DMS79 (cell line): ENCODE measurements at regions not wholly inside any gene's neighbourhood (a gene's known extent, or its start where the extent isn't known, plus 50 kb on each side); places are given as distances from the start of the nearest gene placed in this dataset.
"Not testable (repeated sequence)": the region's sequence is repeated elsewhere in the genome, so short reads cannot be mapped to it uniquely, and the experiment has no call there.

Experiments
- DNase-seq: peaks from one replicate; lab custom pipeline; 2025; lab: John Stamatoyannopoulos, UW

DNA sequence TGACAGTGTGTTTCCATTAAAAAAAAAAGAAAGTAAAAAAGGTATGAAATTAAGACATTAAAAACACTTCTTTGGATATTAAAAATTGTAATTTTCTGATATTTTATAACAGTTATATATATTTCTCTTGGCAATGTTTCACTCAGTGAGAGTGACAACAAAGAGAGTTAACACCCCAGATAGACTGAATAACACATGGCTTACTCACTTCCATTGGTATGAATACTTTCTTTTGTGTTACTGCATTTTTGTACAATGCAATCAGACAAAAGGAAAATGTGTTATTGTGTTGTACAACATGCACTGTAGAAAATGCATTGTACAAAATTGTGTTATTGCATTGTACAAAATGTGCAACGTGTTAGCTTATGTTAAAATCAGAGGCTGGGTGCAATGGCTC lies 676.6 kb upstream of the AMELY start:
- DNase-seq, result not testable (repeated sequence)

DNA sequence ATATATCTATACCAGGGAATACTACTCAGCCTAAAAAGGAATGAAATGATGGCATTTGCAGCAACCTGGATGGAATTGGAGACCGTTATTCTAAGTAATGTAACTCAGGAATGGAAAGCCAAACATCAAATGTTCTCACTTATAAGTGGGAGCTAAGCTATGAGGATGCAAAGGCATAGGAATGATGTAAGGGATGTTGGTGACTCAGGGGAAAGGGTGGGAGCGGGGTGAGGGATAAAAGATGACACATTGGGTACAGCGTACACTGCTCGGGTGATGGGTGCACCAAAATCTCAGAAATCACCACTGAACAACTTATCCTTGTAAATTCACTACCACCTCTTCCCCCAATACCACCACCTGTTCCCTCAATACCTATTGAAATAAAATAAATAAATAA lies 651.0 kb upstream of the AMELY start:
- DNase-seq, result no peak

GRCh38 chrY:7557675-7558074 lies 646.1 kb upstream of the AMELY start:
- no peak for DNase-seq

- DNase-seq, result no peak
These were observed 643.5 kb upstream of the AMELY start for GRCh38 chrY:7555006-7555405.

DNA sequence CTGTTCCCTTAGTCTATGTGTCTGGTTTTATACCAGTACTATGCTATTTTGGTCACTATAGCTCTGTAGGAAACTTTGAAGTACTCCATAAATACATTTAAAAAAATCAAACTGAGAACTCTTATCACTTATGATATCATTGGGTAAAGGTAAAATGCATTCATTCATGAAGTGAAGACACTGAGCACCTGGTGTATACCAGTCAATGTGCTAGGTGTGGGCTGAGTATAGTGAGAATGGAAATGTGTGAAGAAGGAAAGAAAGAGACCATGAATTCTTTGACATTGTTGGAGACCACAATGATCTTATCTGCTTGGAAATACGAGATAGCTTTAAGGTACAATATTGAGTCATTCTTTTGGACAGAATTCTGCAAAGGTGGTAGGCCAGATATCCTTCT lies 633.5 kb upstream of the AMELY start:
- DNase-seq, result no peak

- no peak for DNase-seq
These were observed 632.7 kb upstream of the AMELY start for GRCh38 chrY:7544172-7544770.

DNA sequence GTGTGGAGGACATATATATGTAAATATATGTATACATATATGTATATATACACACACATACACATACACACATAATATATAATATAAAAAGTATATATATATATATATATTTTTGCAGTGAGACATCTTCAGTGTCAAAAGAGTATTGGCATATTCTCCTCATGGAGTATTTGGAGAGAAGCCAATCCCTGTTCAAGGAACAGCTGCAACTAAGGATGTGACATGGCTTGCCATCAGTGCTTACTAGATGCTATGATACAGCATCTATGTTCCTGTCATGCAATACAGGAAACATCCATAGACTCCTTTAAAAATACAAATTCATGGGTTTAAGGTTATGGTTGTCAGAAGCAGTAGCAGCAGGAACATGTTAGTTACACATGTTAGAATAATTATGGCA lies 632.0 kb upstream of the AMELY start:
- no peak for DNase-seq

- DNase-seq, result no peak
These were observed 630.8 kb upstream of the AMELY start for GRCh38 chrY:7542256-7542858.

- no peak for DNase-seq
These were observed 617.8 kb upstream of the AMELY start for GRCh38 chrY:7529396-7529795.

GRCh38 chrY:7527568-7527967 lies 616.0 kb upstream of the AMELY start:
- not testable (repeated sequence) for DNase-seq

DNA sequence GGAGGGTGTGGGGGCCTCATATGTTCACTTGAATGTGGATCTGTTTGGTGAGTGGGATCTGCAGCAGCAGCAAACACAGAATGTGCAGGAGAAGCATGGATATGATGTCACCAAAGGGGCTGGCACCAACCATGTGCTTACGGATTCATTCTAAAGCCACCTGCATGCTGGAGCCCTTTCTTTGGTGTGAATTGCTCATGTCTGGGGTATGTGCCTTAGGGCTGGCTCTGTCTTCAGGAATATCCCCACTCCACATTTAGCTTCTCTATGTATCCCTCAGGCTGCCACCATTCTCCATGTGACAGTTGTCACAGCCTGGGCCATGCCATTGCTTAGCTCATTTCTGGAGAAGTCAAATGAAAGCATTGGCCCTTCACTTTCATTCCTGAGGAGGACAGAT lies 606.8 kb upstream of the AMELY start:
- DNase-seq, result no peak

DNA sequence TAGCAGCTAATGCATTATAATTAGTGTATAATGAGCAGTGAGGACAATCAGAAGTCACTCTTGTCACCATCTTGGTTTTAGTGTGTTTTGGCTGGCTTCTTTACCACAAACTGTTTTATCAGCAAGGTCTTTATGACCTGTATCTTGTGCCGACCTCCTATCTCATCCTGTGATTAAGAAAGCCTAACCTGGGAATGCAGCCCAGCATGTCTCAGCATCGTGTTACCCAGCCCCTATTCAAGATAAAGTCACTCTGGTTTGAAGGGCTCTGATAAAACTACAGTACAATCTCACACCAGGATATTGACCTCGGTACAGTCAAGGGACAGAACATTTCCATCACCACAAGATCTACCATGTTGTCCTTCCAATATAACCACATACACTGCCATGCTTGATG lies 604.7 kb upstream of the AMELY start:
- DNase-seq, result no peak

DNA sequence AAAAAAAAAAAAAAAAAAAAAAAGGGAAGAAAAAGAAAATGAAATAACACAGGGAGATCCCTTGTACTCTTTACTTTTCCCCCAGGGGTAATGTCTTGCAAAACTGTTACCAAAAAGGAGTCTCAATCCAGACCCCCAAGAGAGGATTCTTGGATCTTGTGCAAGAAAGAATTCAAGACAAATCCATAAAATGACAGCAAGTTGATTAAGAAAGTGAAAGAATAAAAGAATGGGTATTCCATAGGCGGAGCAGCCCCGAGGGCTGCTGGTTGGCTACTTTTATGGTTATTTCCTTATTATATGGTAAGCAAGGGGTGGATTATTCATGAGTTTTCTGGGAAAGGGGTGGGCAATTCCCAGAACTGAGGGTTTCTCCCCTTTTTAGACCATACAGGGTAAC lies 604.3 kb upstream of the AMELY start:
- DNase-seq, result no peak

GRCh38 chrY:7502896-7503295 lies 591.3 kb upstream of the AMELY start:
- DNase-seq, result no peak

DNA sequence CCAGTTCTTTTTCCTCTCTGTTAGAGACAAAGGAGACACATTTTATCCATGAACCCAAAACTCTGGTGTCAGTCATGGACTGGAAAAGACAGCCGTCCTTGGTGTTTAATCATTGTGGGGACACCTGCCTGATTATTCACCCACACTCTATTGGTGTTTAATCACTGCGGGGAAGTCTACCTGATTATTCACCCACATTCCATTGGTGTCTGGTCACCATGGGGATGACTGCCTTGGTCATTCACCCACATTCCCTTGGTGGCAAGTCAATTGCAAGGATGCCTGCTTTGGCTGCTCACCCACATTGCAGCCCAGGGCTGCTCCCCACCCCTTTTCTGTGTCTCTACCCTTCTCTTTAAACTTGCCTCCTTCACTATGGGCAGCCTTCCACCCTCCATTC lies 589.7 kb upstream of the AMELY start:
- no peak for DNase-seq

- no peak for DNase-seq
These were observed 584.4 kb upstream of the AMELY start for GRCh38 chrY:7496001-7496400.

GRCh38 chrY:7484455-7485285 lies 573.1 kb upstream of the AMELY start:
- DNase-seq, result not testable (repeated sequence)

DNA sequence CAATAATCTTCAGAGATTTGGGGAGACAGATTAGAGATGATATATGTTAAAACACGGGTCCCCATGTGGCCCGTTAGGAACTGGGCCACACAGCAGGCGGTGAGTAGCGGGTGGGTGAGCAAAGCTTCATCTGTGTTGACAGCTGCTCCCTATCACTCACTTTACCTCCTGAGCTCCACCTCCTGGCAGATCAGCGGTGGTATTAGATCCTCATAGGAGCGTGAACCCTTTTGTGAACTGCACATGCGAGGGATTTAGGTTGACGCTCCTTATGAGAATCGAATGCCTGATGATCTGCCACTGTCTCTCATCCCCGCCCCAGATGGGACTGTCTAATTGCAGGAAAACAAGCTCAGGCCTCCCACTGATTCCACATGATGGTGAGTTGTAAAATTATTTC lies 560.4 kb upstream of the AMELY start:
- no peak for DNase-seq

- DNase-seq, result no peak
These were observed 558.5 kb upstream of the AMELY start for GRCh38 chrY:7470037-7470436.

DNA sequence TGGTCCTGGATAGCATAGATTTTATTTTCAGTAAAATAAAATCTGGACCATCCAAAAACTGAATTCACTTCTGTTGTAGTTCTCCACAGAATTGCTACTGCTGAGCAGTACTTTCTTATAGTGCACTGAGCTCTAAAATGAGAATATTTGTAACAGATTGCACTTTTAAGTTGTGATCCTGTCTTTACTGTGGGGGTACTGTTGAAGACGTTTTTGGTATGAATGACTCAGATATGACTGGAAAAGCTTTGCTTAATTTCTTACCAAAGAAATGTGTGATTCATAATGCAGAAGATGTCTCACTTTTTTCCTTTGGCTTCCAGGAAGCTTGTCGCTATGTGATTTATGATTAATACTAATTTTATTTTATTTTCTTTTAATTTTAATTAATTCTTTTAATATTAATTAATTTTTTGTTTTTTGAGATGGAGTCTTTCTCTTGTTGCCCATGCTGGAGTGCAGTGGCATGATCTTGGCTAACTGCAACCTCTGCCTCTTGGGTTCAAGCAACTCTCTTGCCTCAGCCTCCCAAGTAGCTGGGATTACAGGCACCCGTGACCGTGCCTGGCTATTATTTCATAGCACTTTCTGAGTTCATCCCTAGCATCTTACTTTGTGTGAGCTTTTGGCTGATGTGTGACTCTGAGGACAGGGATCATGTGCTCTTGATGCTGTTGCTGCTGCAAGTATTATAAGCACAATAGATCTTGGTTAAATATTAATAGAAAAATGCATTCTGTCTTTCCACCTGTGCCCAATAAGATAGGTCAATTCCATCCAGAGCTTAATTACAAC lies 557.6 kb upstream of the AMELY start:
- DNase-seq, result no peak

DNA sequence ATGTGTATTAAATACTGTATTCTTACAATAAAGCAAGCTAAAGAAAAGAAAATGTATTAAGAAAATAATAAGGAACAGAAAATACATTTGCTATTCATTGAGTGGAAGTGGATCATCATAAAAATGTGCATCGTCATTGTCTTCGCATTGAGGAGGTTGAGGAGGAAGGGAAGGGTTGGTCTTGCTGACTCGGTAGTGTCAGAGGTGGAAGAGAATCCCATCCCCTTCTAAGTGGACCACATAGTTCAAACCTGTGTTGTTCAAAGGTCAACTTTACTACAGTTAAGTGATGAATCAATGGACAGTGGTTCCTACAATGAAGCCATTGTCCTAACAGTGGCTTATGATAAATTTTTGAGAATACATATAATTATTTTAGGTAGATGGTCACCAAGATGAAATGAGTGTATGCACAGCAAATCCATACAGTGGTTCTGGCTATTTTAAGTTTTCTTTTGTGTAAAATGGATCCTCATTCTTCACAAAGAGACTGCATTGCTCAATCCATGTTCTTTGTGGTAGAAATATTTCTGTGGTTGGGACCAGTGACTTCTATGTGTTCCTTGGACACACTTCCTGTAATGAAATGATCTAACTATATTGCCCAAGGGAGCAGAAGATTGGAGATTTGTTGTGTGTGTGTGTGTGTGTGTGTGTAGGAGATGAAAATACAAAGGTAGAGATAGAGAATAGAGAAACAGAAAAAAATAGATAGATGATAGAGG lies 556.4 kb upstream of the AMELY start:
- no peak for DNase-seq

GRCh38 chrY:7465185-7465621 lies 553.7 kb upstream of the AMELY start:
- DNase-seq, result no peak
